Esophagus muscularis mucosa (tissue), 3 donors: ENCODE measurements at regions not wholly inside any gene's neighbourhood (a gene's known extent, or its start where the extent isn't known, plus 50 kb on each side); places are given as distances from the start of the nearest gene placed in this dataset.

Experiments
- POLR2A ChIP-seq: fragments of 450-650 bp; IDR thresholded peaks from one replicate; pipeline ENCODE4 v1.6.1; 2017; ENCODE audit warnings: antibody characterized with exemption, moderate library complexity, mild to moderate bottlenecking, low read depth
- POLR2AphosphoS5 ChIP-seq, 2 donors: sonication (generic); formaldehyde crosslinking; IDR thresholded peaks; one replicate each; pipeline ENCODE4 v1.6.1; 2017; ENCODE audit warnings: antibody characterized with exemption in 2 of 2
- TF ChIP-seq, protein P1 (sequence below), 3 experiments: fragments of 200-600 bp in 2 of 3; fragments of 450-650 bp in 1 of 3; sonication (generic) in 2 of 3; IDR thresholded peaks; one replicate each; pipeline ENCODE4 v1.5.1; 2017 to 2019; ENCODE audit warnings: antibody characterized with exemption in 3 of 3, mild to moderate bottlenecking in 2 of 3, moderate library complexity in 1 of 3

DNA sequence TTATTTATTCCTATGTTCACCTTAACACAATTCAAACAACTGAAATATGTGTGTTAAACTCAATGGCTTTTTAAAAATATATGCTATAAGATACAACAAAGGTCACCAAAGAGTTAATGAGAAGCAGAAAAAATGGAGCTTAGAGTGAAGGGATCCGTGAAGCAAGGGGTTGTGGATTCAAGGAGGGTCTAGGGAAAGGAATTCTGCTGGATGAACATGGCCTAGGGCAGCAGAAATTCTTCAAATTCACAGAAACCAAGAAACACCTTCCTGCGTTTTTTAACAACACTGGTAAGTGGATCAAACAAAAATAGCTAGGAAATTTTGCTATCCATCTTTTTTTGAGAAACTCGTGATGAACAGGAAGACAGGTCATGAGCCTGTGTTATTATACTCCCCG lies 59.3 kb upstream of the PLSCR5 start:
- TF ChIP-seq POLR2AphosphoS5 (IDR thresholded peaks at IDR 0.05) = no peak
- no peak for TF ChIP-seq POLR2A
- TF ChIP-seq, protein P1, sequence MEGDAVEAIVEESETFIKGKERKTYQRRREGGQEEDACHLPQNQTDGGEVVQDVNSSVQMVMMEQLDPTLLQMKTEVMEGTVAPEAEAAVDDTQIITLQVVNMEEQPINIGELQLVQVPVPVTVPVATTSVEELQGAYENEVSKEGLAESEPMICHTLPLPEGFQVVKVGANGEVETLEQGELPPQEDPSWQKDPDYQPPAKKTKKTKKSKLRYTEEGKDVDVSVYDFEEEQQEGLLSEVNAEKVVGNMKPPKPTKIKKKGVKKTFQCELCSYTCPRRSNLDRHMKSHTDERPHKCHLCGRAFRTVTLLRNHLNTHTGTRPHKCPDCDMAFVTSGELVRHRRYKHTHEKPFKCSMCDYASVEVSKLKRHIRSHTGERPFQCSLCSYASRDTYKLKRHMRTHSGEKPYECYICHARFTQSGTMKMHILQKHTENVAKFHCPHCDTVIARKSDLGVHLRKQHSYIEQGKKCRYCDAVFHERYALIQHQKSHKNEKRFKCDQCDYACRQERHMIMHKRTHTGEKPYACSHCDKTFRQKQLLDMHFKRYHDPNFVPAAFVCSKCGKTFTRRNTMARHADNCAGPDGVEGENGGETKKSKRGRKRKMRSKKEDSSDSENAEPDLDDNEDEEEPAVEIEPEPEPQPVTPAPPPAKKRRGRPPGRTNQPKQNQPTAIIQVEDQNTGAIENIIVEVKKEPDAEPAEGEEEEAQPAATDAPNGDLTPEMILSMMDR (IDR thresholded peaks at IDR 0.05) = no peak
